K562 (cell line): ENCODE measurements at regions not wholly inside any gene's neighbourhood (a gene's known extent, or its start where the extent isn't known, plus 50 kb on each side); places are given as distances from the start of the nearest gene placed in this dataset.

ENCODE experiments used
- ATAC-seq: fragments of 200-7000 bp; cut with Tn5 transposase; 3 replicates; pipeline ENCODE4 v1.9.1; 2020; ENCODE audit warnings: moderate library complexity
- BruUV-seq: library from RNA; stranded (reverse); fragments of 400-500 nt; replicated peaks from 2 replicates; lab custom pipeline; 2021; lab: Mats Ljungman, UMichigan
- CTCF ChIA-PET: fragments of 300-600 bp; formaldehyde crosslinking; extraction: SDS; loops from one replicate; lab custom pipeline; 2021; ENCODE audit warnings: low intra/inter-chr PET ratio; lab: Yijun Ruan, JAX
- POLR2A ChIA-PET: fragments of 300-600, 350-650 bp; sonication (Branson Sonifier 250); formaldehyde crosslinking; extraction: SDS; loops from one replicate; lab custom pipeline; 2021; ENCODE audit warnings: antibody characterized with exemption, inconsistent platforms; lab: Yijun Ruan, JAX
- DNase-seq, 4 experiments: peaks; one replicate each; pipeline versions ENCODE4 v3.0.0 to v3.0.0-alpha.2; 2011 to 2018; ENCODE audit warnings: low spot score in 3 of 4, mixed read lengths in 3 of 4; ENCODE audit errors: extremely low read depth in 1 of 4
- FAIRE-seq: peaks from 2 replicates; lab custom pipeline; 2011; peaks lifted over from hg19 to GRCh38; lab: Jason Lieb, UNC
- H2AFZ ChIP-seq: 2 replicates; pipeline ENCODE4 v1.6.0; 2011; ENCODE audit warnings: low read depth, low read length, control low read depth, inconsistent platforms
- H3K27ac ChIP-seq: fragments of 200-600 bp; 3 replicates; pipeline ENCODE4 v1.8.0; 2011; ENCODE audit warnings: low read depth, mild to moderate bottlenecking, control low read depth, inconsistent platforms, low read length, moderate library complexity, mixed read lengths; ENCODE audit errors: extremely low read depth
- H3K27me3 ChIP-seq, 2 experiments: fragments of 300-600 bp in 1 of 2; 2 replicates in 1 of 2; 3 replicates in 1 of 2; pipeline versions ENCODE4 v1.6.0 to v1.8.0; 2011; ENCODE audit warnings: inconsistent platforms in 2 of 2, low read length in 2 of 2, mild to moderate bottlenecking in 1 of 2, mixed read lengths in 1 of 2, moderate library complexity in 1 of 2; ENCODE audit not compliant: control insufficient read depth in 2 of 2, insufficient read depth in 2 of 2
- H3K36me3 ChIP-seq: fragments of 300-600 bp; 3 replicates; pipeline ENCODE4 v1.8.0; 2011; ENCODE audit warnings: mild to moderate bottlenecking, low read length, inconsistent platforms; ENCODE audit not compliant: control insufficient read depth, insufficient read depth
- H3K4me1 ChIP-seq, 2 experiments: fragments of 200-600 bp in 1 of 2; replicated peaks in 1 of 2; 2 replicates in 1 of 2; 3 replicates in 1 of 2; pipeline versions ENCODE4 v1.5.1 to v1.8.0; 2011; ENCODE audit warnings: inconsistent platforms in 2 of 2, low read length in 2 of 2, mild to moderate bottlenecking in 1 of 2, mixed read lengths in 1 of 2, moderate library complexity in 1 of 2; ENCODE audit not compliant: control insufficient read depth in 2 of 2, insufficient read depth in 2 of 2
- H3K4me2 ChIP-seq: 2 replicates; pipeline ENCODE4 v1.6.1; 2011; ENCODE audit warnings: low read length, control low read depth, inconsistent platforms, mixed read lengths; ENCODE audit not compliant: insufficient read depth
- H3K4me3 ChIP-seq: fragments of 200-600 bp; sonication (generic), shearing (Covaris generic); 2 replicates; pipeline ENCODE4 v1.5.1; 2016; ENCODE audit warnings: control low read depth, inconsistent platforms
- H3K79me2 ChIP-seq: fragments of 200-600 bp; 3 replicates; pipeline ENCODE4 v1.8.0; 2011; ENCODE audit warnings: low read length, inconsistent platforms; ENCODE audit not compliant: control insufficient read depth, insufficient read depth
- H3K9ac ChIP-seq, 2 experiments: 2 replicates each; pipeline versions ENCODE4 v1.6.0 to v1.6.1; 2011; ENCODE audit warnings: low read depth in 2 of 2, low read length in 2 of 2, control low read depth in 1 of 2, inconsistent platforms in 1 of 2, mild to moderate bottlenecking in 1 of 2, mixed read lengths in 1 of 2; ENCODE audit not compliant: insufficient read depth in 1 of 2
- H3K9me1 ChIP-seq: one replicate; pipeline ENCODE4 v1.6.0; 2011; ENCODE audit warnings: inconsistent platforms, mild to moderate bottlenecking, low read length, moderate library complexity; ENCODE audit not compliant: control insufficient read depth, insufficient read depth
- H3K9me3 ChIP-seq: replicated peaks from 2 replicates; pipeline ENCODE4 v1.5.1; 2011; ENCODE audit warnings: low read depth, low read length, inconsistent platforms; ENCODE audit not compliant: control insufficient read depth, insufficient read depth
- H4K20me1 ChIP-seq: replicated peaks from 2 replicates; pipeline ENCODE4 v1.6.1; 2011; ENCODE audit warnings: low read length, inconsistent platforms, mixed read lengths; ENCODE audit not compliant: control insufficient read depth, insufficient read depth
- CBX8 ChIP-seq: fragments of 200-600 bp; sonication (generic); IDR thresholded peaks from 2 replicates; pipeline ENCODE4 v1.6.1; 2012; ENCODE audit warnings: borderline replicate concordance, mixed run types, low read depth, mild to moderate bottlenecking, moderate library complexity, mixed read lengths, low read length, control low read depth, inconsistent platforms; ENCODE audit not compliant: poor library complexity, severe bottlenecking; ENCODE audit errors: extremely low read depth
- HNRNPLL ChIP-seq: fragments of 200-400 bp; formaldehyde crosslinking; IDR thresholded peaks from 2 replicates; pipeline ENCODE4 v1.6.1; 2017; ENCODE audit warnings: low read length, low read depth, mild to moderate bottlenecking; ENCODE audit not compliant: poor library complexity, severe bottlenecking
- NFYB ChIP-seq: IDR thresholded peaks from 2 replicates; pipeline ENCODE4 v1.6.1; 2011; ENCODE audit warnings: mild to moderate bottlenecking, moderate library complexity; ENCODE audit not compliant: insufficient read length; ENCODE audit errors: extremely low read depth
- POLR2AphosphoS5 ChIP-seq: IDR thresholded peaks from 2 replicates; pipeline ENCODE4 v1.6.1; 2011; ENCODE audit warnings: mild to moderate bottlenecking, low read depth, low read length, moderate library complexity; ENCODE audit not compliant: control insufficient read depth, insufficient read depth
- RBBP5 ChIP-seq: fragments of 200-600 bp; sonication (generic); IDR thresholded peaks from 2 replicates; pipeline ENCODE4 v1.6.1; 2012; ENCODE audit warnings: borderline replicate concordance, mild to moderate bottlenecking, low read length, control low read depth, inconsistent platforms; ENCODE audit not compliant: insufficient read depth, poor library complexity, severe bottlenecking
- SMARCE1 ChIP-seq: fragments of 450-650 bp; IDR thresholded peaks from 2 replicates; pipeline ENCODE4 v1.7.1; 2016; ENCODE audit warnings: mild to moderate bottlenecking
- ZNF253 ChIP-seq: fragments of 250-450 bp; sonication (Bioruptor Pico); conservative IDR thresholded peaks from 2 replicates; pipeline ENCODE4 v1.6.1; 2021; ENCODE audit warnings: mild to moderate bottlenecking
- ZNF324 ChIP-seq: fragments of 250-450 bp; sonication (Bioruptor Pico); IDR thresholded peaks from 2 replicates; pipeline ENCODE4 v1.4.0; 2020; ENCODE audit warnings: mild to moderate bottlenecking
- WGBS: fragments of 100-300 bp; shearing (Covaris generic); methylation state at CpG from one replicate; pipeline ENCODE4 v1.1.6; 2016; ENCODE audit warnings: low coverage, mixed read lengths; ENCODE audit not compliant: insufficient coverage; ENCODE audit errors: missing lambda C conversion rate; 5-methylcytosine and 5-hydroxymethylcytosine counted together
- in situ Hi-C: fragments of 300-500 bp; cut with MboI; formaldehyde crosslinking; loops from 4 replicates; pipeline ENCODE4 v1.15.0; 2018; ENCODE audit warnings: inconsistent platforms, mixed read lengths
- intact Hi-C: fragments of 100-400 bp; cut with micrococcal nuclease; formaldehyde crosslinking; loops from 2 replicates; pipeline ENCODE4 v1.14.2; 2022
- TF ChIP-seq, protein P1 (sequence below): sonication (generic); formaldehyde crosslinking; IDR thresholded peaks from 2 replicates; pipeline ENCODE4 v1.8.0; 2023; ENCODE audit warnings: missing genetic modification reagents, mild to moderate bottlenecking, borderline replicate concordance

GRCh38 chr9:88028338-88028737, 54.0 kb upstream of the CDK20 start:
- Histone ChIP-seq H3K27ac (no peak overlapping the region), H3K4me1 (no peaks in the 10 kb centered on the region), H4K20me1 (no peaks in the 10 kb centered on the region), H3K9me3 (no peaks in the 10 kb centered on the region), H3K9me1 (no peaks in the 10 kb centered on the region), H2AFZ (no peak overlapping the region), H3K36me3 (no peaks in the 10 kb centered on the region), H3K4me3 (no peak overlapping the region), H3K4me2 (no peak overlapping the region), H3K9ac (no peak overlapping the region), H3K27me3 (peaks cover 0 to 15% of the 10 kb centered on the region in 2 experiments; a peak in 2 of 5 replicates), H3K79me2 (no peaks in the 10 kb centered on the region)
- ChIA-PET POLR2A (interaction anchor here (0.8 kb wide), 1 partner anchor 13 kb away, joined by 3 read pairs; no protein-coding TSS in a partner anchor), CTCF (no interaction called here)
- intact Hi-C loops (no loop called here), in situ Hi-C loops (no loop called here)
- ATAC-seq (no peak), DNase-seq (no peak), FAIRE-seq (no peak)
- 8% methylated on average over 2 of the region's 2 CpGs for WGBS
- TF ChIP-seq, protein P1, sequence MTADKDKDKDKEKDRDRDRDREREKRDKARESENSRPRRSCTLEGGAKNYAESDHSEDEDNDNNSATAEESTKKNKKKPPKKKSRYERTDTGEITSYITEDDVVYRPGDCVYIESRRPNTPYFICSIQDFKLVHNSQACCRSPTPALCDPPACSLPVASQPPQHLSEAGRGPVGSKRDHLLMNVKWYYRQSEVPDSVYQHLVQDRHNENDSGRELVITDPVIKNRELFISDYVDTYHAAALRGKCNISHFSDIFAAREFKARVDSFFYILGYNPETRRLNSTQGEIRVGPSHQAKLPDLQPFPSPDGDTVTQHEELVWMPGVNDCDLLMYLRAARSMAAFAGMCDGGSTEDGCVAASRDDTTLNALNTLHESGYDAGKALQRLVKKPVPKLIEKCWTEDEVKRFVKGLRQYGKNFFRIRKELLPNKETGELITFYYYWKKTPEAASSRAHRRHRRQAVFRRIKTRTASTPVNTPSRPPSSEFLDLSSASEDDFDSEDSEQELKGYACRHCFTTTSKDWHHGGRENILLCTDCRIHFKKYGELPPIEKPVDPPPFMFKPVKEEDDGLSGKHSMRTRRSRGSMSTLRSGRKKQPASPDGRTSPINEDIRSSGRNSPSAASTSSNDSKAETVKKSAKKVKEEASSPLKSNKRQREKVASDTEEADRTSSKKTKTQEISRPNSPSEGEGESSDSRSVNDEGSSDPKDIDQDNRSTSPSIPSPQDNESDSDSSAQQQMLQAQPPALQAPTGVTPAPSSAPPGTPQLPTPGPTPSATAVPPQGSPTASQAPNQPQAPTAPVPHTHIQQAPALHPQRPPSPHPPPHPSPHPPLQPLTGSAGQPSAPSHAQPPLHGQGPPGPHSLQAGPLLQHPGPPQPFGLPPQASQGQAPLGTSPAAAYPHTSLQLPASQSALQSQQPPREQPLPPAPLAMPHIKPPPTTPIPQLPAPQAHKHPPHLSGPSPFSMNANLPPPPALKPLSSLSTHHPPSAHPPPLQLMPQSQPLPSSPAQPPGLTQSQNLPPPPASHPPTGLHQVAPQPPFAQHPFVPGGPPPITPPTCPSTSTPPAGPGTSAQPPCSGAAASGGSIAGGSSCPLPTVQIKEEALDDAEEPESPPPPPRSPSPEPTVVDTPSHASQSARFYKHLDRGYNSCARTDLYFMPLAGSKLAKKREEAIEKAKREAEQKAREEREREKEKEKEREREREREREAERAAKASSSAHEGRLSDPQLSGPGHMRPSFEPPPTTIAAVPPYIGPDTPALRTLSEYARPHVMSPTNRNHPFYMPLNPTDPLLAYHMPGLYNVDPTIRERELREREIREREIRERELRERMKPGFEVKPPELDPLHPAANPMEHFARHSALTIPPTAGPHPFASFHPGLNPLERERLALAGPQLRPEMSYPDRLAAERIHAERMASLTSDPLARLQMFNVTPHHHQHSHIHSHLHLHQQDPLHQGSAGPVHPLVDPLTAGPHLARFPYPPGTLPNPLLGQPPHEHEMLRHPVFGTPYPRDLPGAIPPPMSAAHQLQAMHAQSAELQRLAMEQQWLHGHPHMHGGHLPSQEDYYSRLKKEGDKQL (CRISPR knock-in tag): no peak
- no peak for TF ChIP-seq SMARCE1
- TF ChIP-seq NFYB: no peak
- TF ChIP-seq ZNF253 (CRISPR knock-in tag): no peak
- no peak for TF ChIP-seq CBX8
- no peak for TF ChIP-seq RBBP5
- TF ChIP-seq ZNF324: no peak
- TF ChIP-seq POLR2AphosphoS5: no peak
- TF ChIP-seq HNRNPLL: no peak
- BruUV-seq: no TSS peak
